Naive thymus-derived CD4-positive, alpha-beta T cell (primary cell): ENCODE measurements at regions not wholly inside any gene's neighbourhood (a gene's known extent, or its start where the extent isn't known, plus 50 kb on each side); places are given as distances from the start of the nearest gene placed in this dataset.

Experiments used
- ATAC-seq: fragments of 150-1000 bp; cut with Tn5 transposase; 2 replicates; pipeline ENCODE4 v1.10.0; 2021; ENCODE audit warnings: mild to moderate bottlenecking, moderate library complexity
- CTCF ChIA-PET: fragments of 350-600 bp; sonication (Branson Sonifier 250); formaldehyde crosslinking; loops from one replicate; lab custom pipeline; 2021; ENCODE audit warnings: antibody characterized with exemption; lab: Charles Lee
- POLR2A ChIA-PET: fragments of 350-600 bp; sonication (Branson Sonifier 250); formaldehyde crosslinking; loops from one replicate; lab custom pipeline; 2021; ENCODE audit warnings: antibody characterized with exemption, inconsistent platforms; lab: Charles Lee
- DNase-seq, 9 donors: peaks; one replicate each; pipeline versions ENCODE4 v3.0.0 to v3.0.0-alpha.2; 2020 to 2022; ENCODE audit warnings: mixed read lengths in 1 of 9
- H3K27ac ChIP-seq: one replicate; pipeline ENCODE4 v1.7.0; 2013; ENCODE audit warnings: mild to moderate bottlenecking, low read depth, low read length, moderate library complexity
- H3K27me3 ChIP-seq, 2 donors: one replicate each; pipeline ENCODE4 v1.7.0; 2013; ENCODE audit warnings: low read length in 2 of 2, mild to moderate bottlenecking in 2 of 2, moderate library complexity in 2 of 2; ENCODE audit not compliant: control insufficient read depth in 2 of 2, insufficient read depth in 2 of 2
- H3K36me3 ChIP-seq, 3 experiments: 1 replicate in 2 of 3; 2 replicates in 1 of 3; pipeline ENCODE4 v1.7.0; 2013; ENCODE audit warnings: low read length in 3 of 3, mild to moderate bottlenecking in 3 of 3, moderate library complexity in 1 of 3; ENCODE audit not compliant: insufficient read depth in 3 of 3, control insufficient read depth in 2 of 3
- H3K4me1 ChIP-seq, 2 donors: one replicate each; pipeline ENCODE4 v1.7.0; 2013; ENCODE audit warnings: low read length in 2 of 2, mild to moderate bottlenecking in 2 of 2, moderate library complexity in 1 of 2; ENCODE audit not compliant: control insufficient read depth in 2 of 2, insufficient read depth in 2 of 2
- H3K4me3 ChIP-seq: 2 replicates; pipeline ENCODE4 v1.7.0; 2013; ENCODE audit warnings: mild to moderate bottlenecking, low read length
- H3K9me3 ChIP-seq, 3 experiments: 1 replicate in 2 of 3; 2 replicates in 1 of 3; pipeline ENCODE4 v1.7.0; 2013; ENCODE audit warnings: low read length in 3 of 3; ENCODE audit not compliant: control insufficient read depth in 2 of 3
- H3K27ac Mint-ChIP-seq, 9 donors: one replicate each; pipeline ENCODE4 v1.8.0; 2020 to 2022; ENCODE audit warnings: mixed read lengths in 9 of 9, mild to moderate bottlenecking in 8 of 9, moderate library complexity in 5 of 9, inconsistent platforms in 2 of 9
- H3K27me3 Mint-ChIP-seq, 5 donors: one replicate each; pipeline ENCODE4 v1.8.0; 2021 to 2022; ENCODE audit warnings: mixed read lengths in 5 of 5, mild to moderate bottlenecking in 1 of 5
- H3K36me3 Mint-ChIP-seq, 5 donors: one replicate each; pipeline ENCODE4 v1.8.0; 2020 to 2022; ENCODE audit warnings: mixed read lengths in 5 of 5, mild to moderate bottlenecking in 3 of 5, inconsistent platforms in 1 of 5
- H3K4me1 Mint-ChIP-seq, 7 donors: one replicate each; pipeline ENCODE4 v1.8.0; 2020 to 2022; ENCODE audit warnings: mixed read lengths in 7 of 7, mild to moderate bottlenecking in 3 of 7, inconsistent platforms in 1 of 7
- H3K4me3 Mint-ChIP-seq, 10 donors: one replicate each; pipeline ENCODE4 v1.8.0; 2020 to 2022; ENCODE audit warnings: mild to moderate bottlenecking in 10 of 10, mixed read lengths in 10 of 10, moderate library complexity in 6 of 10, inconsistent platforms in 2 of 10
- H3K9me3 Mint-ChIP-seq, 11 donors: one replicate each; pipeline ENCODE4 v1.8.0; 2020 to 2022; ENCODE audit warnings: mixed read lengths in 11 of 11, mild to moderate bottlenecking in 4 of 11, inconsistent platforms in 1 of 11, moderate library complexity in 1 of 11
- intact Hi-C, 2 donors: fragments of 100-400 bp; cut with micrococcal nuclease; formaldehyde crosslinking; loops; one replicate each; pipeline ENCODE4 v1.15.1; 2023

DNA sequence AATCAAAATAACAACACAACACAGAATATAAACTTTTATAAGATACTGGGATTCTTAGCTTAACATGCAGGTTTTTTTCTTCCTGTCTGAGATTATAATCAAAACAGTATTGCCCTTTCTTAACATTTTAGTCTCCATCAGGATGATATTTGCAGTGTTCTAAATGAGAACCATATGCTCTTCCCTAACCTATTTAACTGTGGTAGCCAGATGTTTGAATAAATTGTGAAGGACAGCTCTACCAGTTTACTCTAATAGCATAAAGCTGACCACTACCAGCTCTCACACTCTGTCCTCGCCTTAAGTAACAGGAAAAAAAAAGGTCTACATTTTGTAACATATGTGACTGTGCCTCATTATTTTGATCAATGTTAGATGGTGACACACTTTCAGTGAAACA lies 618.7 kb upstream of the SGCG start:
- Histone ChIP-seq H3K4me1 (no peaks in the 10 kb centered on the region), H3K4me3 (no peak overlapping the region), H3K27me3 (no peaks in the 10 kb centered on the region), H3K36me3 (no peaks in the 10 kb centered on the region), H3K9me3 (peaks cover 0 to 3% (median 0%) of the 10 kb centered on the region in 3 experiments), H3K27ac (no peak overlapping the region)
- Mint-ChIP-seq H3K4me3 (no peak overlapping the region), H3K36me3 (no peaks in the 10 kb centered on the region), H3K27me3 (no peaks in the 10 kb centered on the region), H3K27ac (no peak overlapping the region), H3K9me3 (peaks cover 0 to 30% (median 7%) of the 10 kb centered on the region in 11 donors), H3K4me1 (no peaks in the 10 kb centered on the region)
- POLR2A ChIA-PET, result no interaction called here
- ATAC-seq (no peak), DNase-seq (no peak)
- intact Hi-C loops, result no loop called here
- CTCF ChIA-PET, result no interaction called here

DNA sequence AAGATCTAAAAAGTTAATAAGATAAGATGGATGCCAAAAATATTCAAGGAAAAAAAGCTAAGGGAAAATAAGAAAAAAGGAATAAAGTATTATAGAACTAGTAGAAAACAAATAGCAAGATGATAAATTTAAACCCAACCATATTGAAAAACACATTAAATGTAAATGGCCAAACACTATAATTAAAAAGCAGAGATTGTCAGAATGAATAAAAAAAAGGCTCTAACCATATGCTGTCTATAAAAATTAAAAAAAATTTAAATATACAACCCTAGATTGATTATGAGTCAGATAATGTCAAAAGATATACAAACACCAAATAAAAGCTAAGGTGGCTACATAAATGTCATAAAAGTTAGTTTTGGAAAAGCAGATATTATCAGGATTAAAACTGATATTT lies 617.5 kb upstream of the SGCG start:
- Mint-ChIP-seq H3K27ac (no peak overlapping the region), H3K4me3 (no peak overlapping the region), H3K4me1 (no peaks in the 10 kb centered on the region), H3K9me3 (peaks cover 0 to 29% (median 8%) of the 10 kb centered on the region in 11 donors), H3K27me3 (peaks cover 0 to 6% (median 0%) of the 10 kb centered on the region in 5 donors), H3K36me3 (no peaks in the 10 kb centered on the region)
- no peaks in the 10 kb centered on the region for H3K4me1 ChIP-seq
- ChIA-PET POLR2A (no interaction called here), CTCF (interaction anchor here (0.7 kb wide), 1 partner anchor 923 kb away, joined by 5 read pairs; no protein-coding TSS in a partner anchor)
- H3K36me3 ChIP-seq, result no peaks in the 10 kb centered on the region
- intact Hi-C loops, result no loop called here
- H3K27ac ChIP-seq, result no peak overlapping the region
- no peak for DNase-seq
- H3K27me3 ChIP-seq, result no peaks in the 10 kb centered on the region
- no peak for ATAC-seq
- peaks cover 0 to 3% (median 0%) of the 10 kb centered on the region in 3 experiments for H3K9me3 ChIP-seq
- no peak overlapping the region for H3K4me3 ChIP-seq

DNA sequence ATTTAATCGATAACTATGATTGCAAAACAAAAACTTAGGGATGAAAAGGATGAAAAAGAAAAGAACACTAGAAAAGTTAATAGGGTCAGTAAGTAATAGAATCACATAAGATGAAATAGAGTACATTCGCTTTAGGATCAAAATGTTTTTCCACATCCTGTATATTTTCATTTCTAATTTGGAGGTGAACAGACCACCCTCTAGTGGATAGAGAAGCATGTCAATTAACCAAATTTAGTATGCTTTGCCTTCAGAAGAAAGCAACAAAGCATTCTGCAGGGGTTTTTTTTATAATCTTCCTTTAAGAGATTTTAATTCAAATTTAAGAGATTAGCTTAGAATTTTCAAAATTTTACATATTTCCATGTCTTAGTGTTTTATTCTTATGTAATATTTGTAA lies 611.0 kb upstream of the SGCG start:
- no peaks in the 10 kb centered on the region for H3K36me3 ChIP-seq
- intact Hi-C loops, result no loop called here
- Mint-ChIP-seq H3K36me3 (no peaks in the 10 kb centered on the region), H3K27me3 (peaks cover 0 to 21% (median 5%) of the 10 kb centered on the region in 5 donors), H3K4me1 (no peaks in the 10 kb centered on the region), H3K9me3 (peaks cover 0 to 19% (median 9%) of the 10 kb centered on the region in 11 donors), H3K4me3 (no peak overlapping the region), H3K27ac (no peak overlapping the region)
- ATAC-seq (no peak), DNase-seq (no peak)
- no peak overlapping the region for H3K27ac ChIP-seq
- CTCF ChIA-PET, result no interaction called here
- no peak overlapping the region for H3K4me3 ChIP-seq
- POLR2A ChIA-PET, result no interaction called here
- no peaks in the 10 kb centered on the region for H3K4me1 ChIP-seq
- H3K9me3 ChIP-seq, result no peaks in the 10 kb centered on the region
- peaks cover 0 to 2% of the 10 kb centered on the region in 2 donors for H3K27me3 ChIP-seq

DNA sequence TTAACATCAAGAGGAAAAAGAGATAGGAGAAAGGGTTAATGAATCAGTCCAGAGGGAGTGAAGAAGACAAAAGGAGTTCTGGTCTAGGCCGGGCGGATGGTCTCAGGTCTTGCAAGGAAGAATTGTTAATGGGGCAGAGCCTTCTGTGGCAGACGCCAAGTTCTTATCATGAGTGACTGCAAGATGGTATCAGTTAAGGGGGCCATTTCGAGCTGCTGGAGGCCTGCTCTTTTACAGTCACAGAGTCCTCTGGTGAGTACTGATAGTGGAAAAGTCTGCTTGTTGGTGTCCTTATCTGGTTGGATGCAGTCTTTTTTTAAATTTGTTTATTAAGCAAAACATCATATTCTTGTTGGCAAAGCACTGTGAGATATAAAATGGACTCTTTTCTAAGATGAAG lies 590.9 kb upstream of the SGCG start:
- CTCF ChIA-PET, result no interaction called here
- peaks cover 0 to 9% (median 0%) of the 10 kb centered on the region in 5 donors for H3K27me3 Mint-ChIP-seq

DNA sequence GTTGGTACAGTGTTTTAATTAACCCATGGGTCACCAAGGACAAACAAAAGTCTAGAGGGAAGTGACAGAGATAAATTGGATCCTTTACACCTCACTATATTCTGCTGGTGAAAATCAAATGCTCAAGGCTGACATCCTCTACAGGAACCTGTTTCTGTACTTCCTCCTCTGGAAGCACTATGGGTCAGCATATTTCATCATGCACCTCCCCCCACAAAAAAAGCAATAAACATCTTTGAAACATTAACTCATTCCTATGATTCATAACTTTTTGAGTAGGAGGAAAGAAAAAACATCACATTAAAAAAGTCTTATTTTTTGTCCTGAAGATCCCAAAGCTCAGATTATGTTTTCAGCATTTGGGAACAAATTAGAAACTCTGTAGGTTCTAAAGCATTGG lies 588.3 kb upstream of the SGCG start:
- Mint-ChIP-seq H3K9me3 (peaks cover 0 to 10% (median 0%) of the 10 kb centered on the region in 11 donors), H3K4me3 (no peak overlapping the region), H3K27me3 (peaks cover 0 to 9% (median 0%) of the 10 kb centered on the region in 5 donors), H3K36me3 (no peaks in the 10 kb centered on the region), H3K27ac (no peak overlapping the region), H3K4me1 (no peaks in the 10 kb centered on the region)
- Histone ChIP-seq H3K4me3 (no peak overlapping the region), H3K27me3 (no peaks in the 10 kb centered on the region), H3K9me3 (no peaks in the 10 kb centered on the region), H3K36me3 (no peaks in the 10 kb centered on the region), H3K27ac (no peak overlapping the region), H3K4me1 (no peaks in the 10 kb centered on the region)
- ChIA-PET CTCF (interaction anchor here (0.6 kb wide), 1 partner anchor 149 kb away, joined by 3 read pairs; no protein-coding TSS in a partner anchor), POLR2A (no interaction called here)
- DNase-seq, result no peak
- intact Hi-C loops, result no loop called here
- ATAC-seq, result no peak

More for the DNA sequence above, 590.9 kb upstream of the SGCG start:
- Histone ChIP-seq H3K4me3 (no peak overlapping the region), H3K27ac (no peak overlapping the region), H3K36me3 (no peaks in the 10 kb centered on the region), H3K4me1 (no peaks in the 10 kb centered on the region), H3K27me3 (no peaks in the 10 kb centered on the region), H3K9me3 (no peaks in the 10 kb centered on the region)
- Mint-ChIP-seq H3K9me3 (peaks cover 1 to 18% (median 9%) of the 10 kb centered on the region in 11 donors), H3K27ac (no peak overlapping the region), H3K36me3 (no peaks in the 10 kb centered on the region), H3K4me3 (no peak overlapping the region), H3K4me1 (no peaks in the 10 kb centered on the region)
- DNase-seq, result no peak
- no peak for ATAC-seq
- intact Hi-C loops, result no loop called here
- POLR2A ChIA-PET, result no interaction called here

DNA sequence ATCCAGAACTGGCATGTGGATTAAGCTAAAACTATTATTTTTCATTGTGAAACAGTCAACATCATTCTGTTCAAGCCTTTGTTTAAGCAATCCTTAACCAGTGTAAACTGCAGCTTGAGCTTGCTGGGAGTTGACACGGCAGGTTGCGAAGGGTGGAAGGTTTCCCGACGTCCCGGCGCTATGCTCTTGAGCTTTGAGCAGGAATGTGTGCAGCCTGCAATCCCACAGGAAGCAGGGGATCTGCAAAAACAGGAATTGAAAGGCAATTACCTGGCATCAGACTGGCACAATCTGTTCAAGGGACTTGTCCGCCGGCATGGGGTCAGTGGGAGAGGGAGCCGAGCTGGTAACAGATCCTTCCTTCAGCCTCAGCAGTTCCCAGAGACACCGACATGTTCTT lies 586.7 kb upstream of the SGCG start:
- Histone ChIP-seq H3K9me3 (no peaks in the 10 kb centered on the region), H3K4me1 (no peaks in the 10 kb centered on the region), H3K27ac (no peak overlapping the region), H3K4me3 (no peak overlapping the region), H3K36me3 (no peaks in the 10 kb centered on the region), H3K27me3 (no peaks in the 10 kb centered on the region)
- H3K4me1 Mint-ChIP-seq, result no peaks in the 10 kb centered on the region
- ChIA-PET CTCF (no interaction called here), POLR2A (no interaction called here)
- intact Hi-C loops, result no loop called here
- no peak for DNase-seq
- H3K9me3 Mint-ChIP-seq, result peaks cover 0 to 4% (median 0%) of the 10 kb centered on the region in 11 donors
- no peak for ATAC-seq
- H3K27me3 Mint-ChIP-seq, result peaks cover 0 to 5% (median 0%) of the 10 kb centered on the region in 5 donors
- no peak overlapping the region for H3K27ac Mint-ChIP-seq
- H3K4me3 Mint-ChIP-seq, result no peak overlapping the region
- H3K36me3 Mint-ChIP-seq, result no peaks in the 10 kb centered on the region

DNA sequence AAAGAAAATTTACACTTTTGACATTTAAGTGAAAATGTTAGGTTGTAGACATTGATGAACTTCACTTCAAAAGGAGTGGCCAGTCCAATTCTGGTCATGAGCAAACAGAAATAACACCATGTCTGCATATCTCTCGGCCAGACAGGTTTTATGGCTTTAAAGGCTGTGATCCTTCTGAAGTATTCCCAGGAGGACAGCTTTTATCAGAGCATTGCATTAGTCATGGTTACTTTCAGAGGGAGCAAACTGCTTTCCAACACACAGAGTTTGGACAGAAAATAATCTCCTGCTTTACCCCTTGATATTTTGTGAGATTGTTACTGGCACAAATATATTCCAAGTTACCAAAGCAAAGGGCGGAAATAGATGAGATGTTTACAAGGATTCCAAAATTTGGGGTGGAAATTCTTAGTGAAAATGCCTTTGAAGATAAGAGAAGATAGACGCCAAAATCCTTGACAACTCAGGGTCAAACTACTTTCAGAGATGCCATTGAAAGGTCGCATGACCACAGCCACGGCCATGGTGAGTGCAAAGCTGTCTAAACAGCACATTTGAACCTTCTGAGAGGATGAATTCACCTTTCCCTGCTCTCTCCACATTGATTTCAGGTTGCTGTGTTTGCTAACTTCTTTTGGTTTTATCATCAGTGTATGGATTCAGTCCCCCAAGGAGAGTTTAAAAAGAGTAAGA lies 584.5 kb upstream of the SGCG start:
- intact Hi-C loops, result no loop called here
- POLR2A ChIA-PET, result no interaction called here
- H3K4me3 Mint-ChIP-seq, result no peak overlapping the region

More for the DNA sequence above, 584.5 kb upstream of the SGCG start:
- H3K4me3 ChIP-seq, result no peak overlapping the region
- no peak overlapping the region for H3K27ac Mint-ChIP-seq
- H3K36me3 Mint-ChIP-seq, result no peaks in the 10 kb centered on the region
- no peaks in the 10 kb centered on the region for H3K36me3 ChIP-seq
- peaks cover 0 to 2% (median 0%) of the 10 kb centered on the region in 11 donors for H3K9me3 Mint-ChIP-seq
- H3K27me3 ChIP-seq, result no peaks in the 10 kb centered on the region
- no peak overlapping the region for H3K27ac ChIP-seq
- no peak for DNase-seq
- no peaks in the 10 kb centered on the region for H3K4me1 ChIP-seq
- no peaks in the 10 kb centered on the region for H3K4me1 Mint-ChIP-seq
- H3K9me3 ChIP-seq, result no peaks in the 10 kb centered on the region
- ATAC-seq, result no peak
- H3K27me3 Mint-ChIP-seq, result peaks cover 0 to 5% (median 0%) of the 10 kb centered on the region in 5 donors
- CTCF ChIA-PET, result no interaction called here
